Gastrocnemius medialis (tissue), 4 donors: ENCODE measurements at regions not wholly inside any gene's neighbourhood (a gene's known extent, or its start where the extent isn't known, plus 50 kb on each side); places are given as distances from the start of the nearest gene placed in this dataset.

Experiments
- POLR2A ChIP-seq, 2 donors: fragments of 450-650 bp; IDR thresholded peaks; one replicate each; pipeline ENCODE4 v1.6.1; 2017; ENCODE audit warnings: antibody characterized with exemption in 2 of 2, mild to moderate bottlenecking in 2 of 2, moderate library complexity in 2 of 2
- TF ChIP-seq, protein P1 (sequence below), 5 experiments: fragments of 450-650 bp in 3 of 5; fragments of 200-600 bp in 2 of 5; sonication (generic) in 2 of 5; IDR thresholded peaks in 4 of 5; conservative IDR thresholded peaks in 1 of 5; 1 replicate in 4 of 5; 2 replicates in 1 of 5; pipeline ENCODE4 v1.5.1; 2016 to 2019; ENCODE audit warnings: antibody characterized with exemption in 5 of 5, mild to moderate bottlenecking in 3 of 5, moderate library complexity in 3 of 5

GRCh38 chr4:140297221-140297570 lies 76.2 kb upstream of the SCOC start:
- TF ChIP-seq, protein P1, sequence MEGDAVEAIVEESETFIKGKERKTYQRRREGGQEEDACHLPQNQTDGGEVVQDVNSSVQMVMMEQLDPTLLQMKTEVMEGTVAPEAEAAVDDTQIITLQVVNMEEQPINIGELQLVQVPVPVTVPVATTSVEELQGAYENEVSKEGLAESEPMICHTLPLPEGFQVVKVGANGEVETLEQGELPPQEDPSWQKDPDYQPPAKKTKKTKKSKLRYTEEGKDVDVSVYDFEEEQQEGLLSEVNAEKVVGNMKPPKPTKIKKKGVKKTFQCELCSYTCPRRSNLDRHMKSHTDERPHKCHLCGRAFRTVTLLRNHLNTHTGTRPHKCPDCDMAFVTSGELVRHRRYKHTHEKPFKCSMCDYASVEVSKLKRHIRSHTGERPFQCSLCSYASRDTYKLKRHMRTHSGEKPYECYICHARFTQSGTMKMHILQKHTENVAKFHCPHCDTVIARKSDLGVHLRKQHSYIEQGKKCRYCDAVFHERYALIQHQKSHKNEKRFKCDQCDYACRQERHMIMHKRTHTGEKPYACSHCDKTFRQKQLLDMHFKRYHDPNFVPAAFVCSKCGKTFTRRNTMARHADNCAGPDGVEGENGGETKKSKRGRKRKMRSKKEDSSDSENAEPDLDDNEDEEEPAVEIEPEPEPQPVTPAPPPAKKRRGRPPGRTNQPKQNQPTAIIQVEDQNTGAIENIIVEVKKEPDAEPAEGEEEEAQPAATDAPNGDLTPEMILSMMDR (IDR thresholded peaks at IDR 0.05 in 4 of 5, conservative IDR thresholded peaks at IDR 0.05 in 1 of 5) = no peak
- no peak for TF ChIP-seq POLR2A (IDR thresholded peaks at IDR 0.05)
